Stimulated activated CD4-positive, alpha-beta T cell treated with anti-CD3 and anti-CD28 coated beads, Interleukin-4, amount 100 ng/mL, for 4 hours (primary cell): ENCODE measurements at regions not wholly inside any gene's neighbourhood (a gene's known extent, or its start where the extent isn't known, plus 50 kb on each side); places are given as distances from the start of the nearest gene placed in this dataset.
"Not testable (repeated sequence)": the region's sequence is repeated elsewhere in the genome, so short reads cannot be mapped to it uniquely, and the experiment has no call there.

Experiments used
- DNase-seq, 2 experiments: peaks; one replicate each; pipeline ENCODE4 v3.0.0-alpha.2; 2020

DNA sequence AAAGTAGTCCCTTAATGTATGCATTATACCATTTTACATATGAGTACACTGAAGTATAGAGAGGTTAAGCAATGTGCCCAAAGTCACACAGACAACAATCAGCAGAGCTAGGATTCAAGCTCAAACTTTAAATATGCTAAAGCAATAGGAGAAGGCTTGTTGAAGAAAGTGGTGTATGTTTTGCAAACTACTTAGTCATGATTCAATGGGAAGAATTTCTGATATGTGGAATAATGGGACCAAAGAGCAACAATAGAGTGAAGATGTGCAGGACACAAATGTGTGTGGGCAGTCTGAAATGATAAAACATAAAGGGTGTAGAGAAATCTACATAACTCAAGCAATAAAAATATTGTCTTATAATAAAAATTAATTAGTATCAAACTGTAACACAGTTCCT is 109.0 kb upstream of the ARSJ start:
- no peak for DNase-seq

- no peak for DNase-seq
These were observed 112.1 kb upstream of the ARSJ start for GRCh38 chr4:114091546-114091945.

- DNase-seq, result no peak
These were observed 113.8 kb upstream of the ARSJ start for GRCh38 chr4:114093221-114093715.

GRCh38 chr4:114100288-114101031 is 121.0 kb upstream of the ARSJ start:
- no peak for DNase-seq

DNA sequence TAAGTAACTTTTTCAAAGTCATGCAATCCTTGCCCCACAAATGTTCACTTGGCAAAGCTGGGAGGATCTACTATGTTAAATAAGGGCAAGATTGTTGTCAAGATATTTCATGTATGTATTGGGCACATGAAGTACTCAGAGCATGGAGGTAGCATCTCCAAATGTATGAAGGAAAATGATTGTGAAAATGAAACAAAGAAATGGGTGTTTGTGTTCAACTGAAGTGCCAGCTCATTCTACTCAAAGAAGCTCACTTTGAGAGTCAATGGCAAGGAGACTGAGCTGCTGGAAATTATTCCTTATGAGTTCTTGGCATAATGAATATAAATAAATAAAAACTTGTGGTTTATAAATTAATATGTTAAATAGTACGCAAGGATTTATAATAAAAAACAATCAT is 124.5 kb upstream of the ARSJ start:
- DNase-seq, result no peak

- no peak for DNase-seq
These were observed 129.4 kb upstream of the ARSJ start for GRCh38 chr4:114108869-114109268.

GRCh38 chr4:114109776-114110175 is 130.3 kb upstream of the ARSJ start:
- DNase-seq, result no peak

GRCh38 chr4:114115526-114115925 is 136.1 kb upstream of the ARSJ start:
- no peak for DNase-seq

GRCh38 chr4:114116861-114117260 is 137.4 kb upstream of the ARSJ start:
- no peak for DNase-seq

DNA sequence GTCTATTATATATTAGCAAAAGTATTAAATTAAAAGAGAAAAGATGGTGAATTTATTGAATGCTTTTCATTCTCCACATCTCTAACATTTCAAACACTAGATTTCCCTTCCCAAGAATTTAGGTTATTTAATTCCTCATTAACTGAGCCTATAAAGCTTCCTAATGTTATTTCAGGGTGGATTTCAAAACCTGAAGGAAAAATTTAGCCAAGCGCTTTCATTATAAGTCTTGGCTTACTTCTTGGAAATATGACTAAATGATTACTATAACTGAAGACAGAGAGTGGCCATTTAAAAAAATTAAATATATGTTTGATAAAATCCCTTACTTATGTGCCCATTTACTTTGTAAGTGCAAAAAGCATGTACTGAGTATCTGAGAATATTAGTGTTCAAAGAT is 141.8 kb upstream of the ARSJ start:
- no peak for DNase-seq

- no peak for DNase-seq
These were observed 152.8 kb upstream of the ARSJ start for GRCh38 chr4:114132199-114132598.

DNA sequence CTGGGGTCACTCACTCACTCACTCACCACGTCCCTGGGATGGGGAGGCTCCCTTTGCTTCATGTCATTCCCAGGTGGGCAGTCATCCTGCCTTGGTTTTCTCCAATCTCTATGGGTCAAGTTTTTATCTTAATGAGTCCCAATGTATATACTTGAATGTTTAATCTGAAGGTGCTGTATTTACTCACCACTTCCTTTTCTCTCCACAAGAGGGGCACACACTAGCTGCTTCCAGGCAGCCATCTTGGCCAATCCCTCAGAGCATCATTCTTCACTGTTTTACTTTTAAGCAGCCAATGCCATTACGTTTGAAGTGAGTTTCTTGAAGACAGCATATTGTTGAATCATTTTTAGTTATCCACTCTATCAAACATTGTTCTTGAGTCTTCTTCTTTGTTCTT is 153.4 kb upstream of the ARSJ start:
- no peak for DNase-seq

DNA sequence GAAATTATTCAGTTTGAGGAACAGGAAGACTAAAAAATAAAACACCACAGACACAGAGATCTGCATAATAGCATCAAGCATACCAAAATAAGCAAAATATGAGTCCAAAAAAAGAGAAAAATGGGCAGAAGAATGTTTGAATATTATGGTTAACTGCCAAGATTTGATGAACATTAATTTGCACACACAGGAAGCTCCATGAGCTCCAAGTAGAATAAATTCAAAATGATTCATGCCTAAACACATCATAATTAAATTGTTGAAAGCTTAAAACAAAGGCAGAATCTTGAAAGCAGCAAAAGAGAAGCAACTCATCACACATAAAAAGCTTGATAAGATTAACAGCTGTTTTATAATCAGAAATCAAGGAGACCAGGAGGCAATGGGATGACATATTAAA is 156.6 kb upstream of the ARSJ start:
- no peak for DNase-seq

GRCh38 chr4:114137984-114138383 is 158.5 kb upstream of the ARSJ start:
- DNase-seq, result no peak

GRCh38 chr4:114146947-114147618 is 167.6 kb upstream of the ARSJ start:
- DNase-seq, result no peak

DNA sequence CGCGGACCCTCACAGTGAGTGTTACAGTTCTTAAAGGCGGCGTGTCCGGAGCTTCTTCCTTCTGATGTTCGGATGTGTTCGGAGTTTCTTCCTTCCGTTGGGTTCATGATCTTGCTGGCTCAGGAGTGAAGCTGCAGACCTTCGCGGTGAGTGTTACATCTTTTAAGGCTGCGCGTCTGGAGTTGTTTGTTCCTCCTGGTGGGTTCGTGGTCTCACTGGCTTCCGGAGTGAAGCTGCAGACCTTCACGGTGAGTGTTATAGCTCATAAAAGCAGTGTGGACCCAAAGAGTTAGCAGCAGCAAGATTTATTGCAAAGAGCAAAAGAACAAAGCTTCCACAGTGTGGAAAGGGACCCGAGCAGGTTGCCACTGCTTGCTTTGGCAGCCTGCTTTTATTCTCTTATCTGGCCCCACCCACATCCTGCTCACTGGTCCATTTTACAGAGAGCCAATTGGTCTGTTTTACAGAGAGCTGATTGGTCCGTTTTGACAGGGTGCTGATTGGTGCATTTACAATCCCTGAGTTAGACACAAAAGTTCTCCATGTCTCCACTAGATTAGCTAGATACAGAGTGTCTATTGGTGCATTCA is 168.3 kb upstream of the ARSJ start:
- not testable (repeated sequence) for DNase-seq

- DNase-seq, result not testable (repeated sequence)
These were observed 169.1 kb upstream of the ARSJ start for GRCh38 chr4:114148372-114149070.

DNA sequence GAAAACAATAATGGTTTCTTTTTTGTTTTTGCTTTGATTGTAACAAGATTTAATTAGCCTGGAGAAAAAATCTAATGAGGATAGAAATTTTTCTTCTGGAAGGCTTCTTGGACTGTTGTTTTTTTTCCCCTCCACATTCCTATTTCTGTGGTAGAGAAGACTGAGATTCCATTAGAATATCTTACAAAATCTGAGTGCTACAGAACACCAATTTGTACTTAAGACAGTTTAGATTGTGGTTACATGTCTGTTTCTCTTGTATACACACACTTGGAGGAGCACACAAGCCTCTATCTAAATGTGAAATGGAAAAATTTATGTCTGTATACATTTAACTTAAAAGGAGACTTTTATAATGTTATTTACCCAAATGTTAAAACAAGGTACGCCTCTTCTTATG is 176.9 kb upstream of the ARSJ start:
- no peak for DNase-seq

GRCh38 chr4:114161809-114162208 is 182.4 kb upstream of the ARSJ start:
- DNase-seq, result no peak

GRCh38 chr4:114163051-114163450 is 183.6 kb upstream of the ARSJ start:
- no peak for DNase-seq

DNA sequence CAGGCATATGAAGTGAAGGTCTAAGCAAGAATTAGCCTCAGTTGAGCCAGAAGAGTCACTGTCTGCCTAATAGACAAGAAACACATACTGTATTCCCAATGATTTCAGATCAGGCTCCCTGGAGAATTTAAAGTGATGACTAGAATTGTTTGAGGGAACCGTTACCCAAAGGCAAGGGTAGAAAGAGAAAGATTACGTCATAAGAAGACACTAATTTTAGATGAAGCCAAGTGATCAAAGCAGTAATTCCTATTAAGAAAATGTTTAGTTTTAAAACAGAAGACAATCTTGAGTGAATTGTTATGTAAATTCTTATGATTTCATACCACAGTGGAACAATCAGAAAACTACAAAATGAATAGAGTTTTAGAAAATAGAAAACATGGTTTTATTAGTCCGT is 194.5 kb upstream of the ARSJ start:
- DNase-seq, result no peak

DNA sequence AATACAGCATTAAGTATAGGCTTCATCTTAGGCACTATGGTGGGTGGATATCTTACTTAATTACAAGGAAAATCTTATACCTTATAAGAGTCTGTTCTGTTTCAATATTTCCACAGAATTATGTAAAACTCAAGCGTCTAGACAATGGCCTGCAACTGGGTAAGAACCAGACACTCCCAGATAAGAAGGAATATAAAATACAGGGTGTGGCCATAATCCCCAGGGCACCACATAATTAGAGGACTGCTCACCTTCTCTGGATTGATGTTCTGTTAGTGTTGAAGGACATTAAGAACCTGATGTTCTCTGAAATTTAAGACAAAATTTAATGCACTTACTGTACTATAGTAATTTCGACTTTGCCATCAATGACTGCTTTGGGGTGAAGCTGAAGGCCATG is 198.2 kb upstream of the ARSJ start:
- no peak for DNase-seq

- DNase-seq, result no peak
These were observed 198.9 kb upstream of the ARSJ start for GRCh38 chr4:114178392-114178791.

GRCh38 chr4:114180481-114180880 is 201.0 kb upstream of the ARSJ start:
- DNase-seq, result peak; percentile 27 to 37
